Activated CD4-positive, alpha-beta T cell treated with anti-CD3 and anti-CD28 coated beads, Interleukin-2, amount 50 U/mL, for 1 hour (primary cell): ENCODE measurements at regions not wholly inside any gene's neighbourhood (a gene's known extent, or its start where the extent isn't known, plus 50 kb on each side); places are given as distances from the start of the nearest gene placed in this dataset.

Source experiments
- DNase-seq: peaks from one replicate; pipeline ENCODE4 v3.0.0-alpha.2; 2020

GRCh38 chr10:114771749-114772148 is 49.8 kb upstream of the FHIP2A start:
- DNase-seq, result no peak
